ENCODE measurements at regions not wholly inside any gene's neighbourhood (a gene's known extent, or its start where the extent isn't known, plus 50 kb on each side); places are given as distances from the start of the nearest gene placed in this dataset.

- no peak for DNase-seq
Observed at GRCh38 chr7:130881091-130881798, 147.2 kb upstream of the KLF14 start.

GRCh38 chr7:130881799-130882141, 147.8 kb upstream of the KLF14 start:
- no peak for DNase-seq

GRCh38 chr7:130882396-130882795, 148.4 kb upstream of the KLF14 start:
- DNase-seq, result no peak

- DNase-seq, result no peak
Observed at GRCh38 chr7:130883928-130884327, 149.9 kb upstream of the KLF14 start.

GRCh38 chr7:130884437-130885417, 150.7 kb upstream of the KLF14 start:
- no peak for DNase-seq

GRCh38 chr7:130886438-130887135, 152.6 kb upstream of the KLF14 start:
- no peak for DNase-seq

GRCh38 chr7:130887182-130887956, 153.4 kb upstream of the KLF14 start:
- no peak for DNase-seq

GRCh38 chr7:130887957-130888371, 154.0 kb upstream of the KLF14 start:
- DNase-seq, result no peak

GRCh38 chr7:130888468-130888867, 154.5 kb upstream of the KLF14 start:
- DNase-seq, result no peak

GRCh38 chr7:130890176-130891020, 156.4 kb upstream of the KLF14 start:
- DNase-seq, result no peak

GRCh38 chr7:130891254-130892094, 157.5 kb upstream of the KLF14 start:
- DNase-seq, result no peak

GRCh38 chr7:130893441-130893894, 159.5 kb upstream of the KLF14 start:
- DNase-seq, result no peak

GRCh38 chr7:130894146-130894908, 160.3 kb upstream of the KLF14 start:
- DNase-seq, result no peak

GRCh38 chr7:130894909-130895750, 161.1 kb upstream of the KLF14 start:
- DNase-seq, result no peak

GRCh38 chr7:130896051-130896881, 162.3 kb upstream of the KLF14 start:
- DNase-seq, result no peak

- DNase-seq, result peak; percentile 75 to 79
Observed at GRCh38 chr7:130896898-130897514, 163.0 kb upstream of the KLF14 start.

All from stimulated activated CD4-positive, alpha-beta T cell treated with anti-CD3 and anti-CD28 coated beads, Interleukin-2, amount 100 ng/mL, for 24 hours (primary cell).